Activated naive CD8-positive, alpha-beta T cell (primary cell): ENCODE measurements at regions not wholly inside any gene's neighbourhood (a gene's known extent, or its start where the extent isn't known, plus 50 kb on each side); places are given as distances from the start of the nearest gene placed in this dataset.

Experiments
- H3K27ac Mint-ChIP-seq: one replicate; pipeline ENCODE4 v1.8.0; 2021; ENCODE audit warnings: mixed read lengths
- H3K27me3 Mint-ChIP-seq: one replicate; pipeline ENCODE4 v1.8.0; 2021; ENCODE audit warnings: mixed read lengths
- H3K36me3 Mint-ChIP-seq: one replicate; pipeline ENCODE4 v1.8.0; 2021; ENCODE audit warnings: mixed read lengths
- H3K4me1 Mint-ChIP-seq: one replicate; pipeline ENCODE4 v1.8.0; 2021; ENCODE audit warnings: low read depth, mixed read lengths
- H3K4me3 Mint-ChIP-seq: one replicate; pipeline ENCODE4 v1.8.0; 2021; ENCODE audit warnings: mild to moderate bottlenecking, mixed read lengths
- H3K9me3 Mint-ChIP-seq: one replicate; pipeline ENCODE4 v1.8.0; 2021; ENCODE audit warnings: low read depth, mixed read lengths

GRCh38 chr12:93073324-93073723 is 144.2 kb upstream of the EEA1 start:
- no peak overlapping the region for H3K27ac Mint-ChIP-seq
- no peak overlapping the region for H3K4me3 Mint-ChIP-seq
- no peaks in the 10 kb centered on the region for H3K9me3 Mint-ChIP-seq
- H3K4me1 Mint-ChIP-seq = no peaks in the 10 kb centered on the region
- peaks cover 5% of the 10 kb centered on the region for H3K27me3 Mint-ChIP-seq
- H3K36me3 Mint-ChIP-seq = no peaks in the 10 kb centered on the region

GRCh38 chr12:93078059-93078458 is 149.0 kb upstream of the EEA1 start:
- Mint-ChIP-seq H3K4me3 (no peak overlapping the region), H3K4me1 (no peaks in the 10 kb centered on the region), H3K36me3 (no peaks in the 10 kb centered on the region), H3K9me3 (no peaks in the 10 kb centered on the region), H3K27me3 (peaks cover 3% of the 10 kb centered on the region), H3K27ac (no peak overlapping the region)

- H3K9me3 Mint-ChIP-seq = no peaks in the 10 kb centered on the region
- H3K36me3 Mint-ChIP-seq = no peaks in the 10 kb centered on the region
- H3K4me1 Mint-ChIP-seq = no peaks in the 10 kb centered on the region
- no peak overlapping the region for H3K4me3 Mint-ChIP-seq
- H3K27ac Mint-ChIP-seq = no peak overlapping the region
- H3K27me3 Mint-ChIP-seq = peaks cover 3% of the 10 kb centered on the region
Observed at GRCh38 chr12:93078577-93078976, 149.5 kb upstream of the EEA1 start.

GRCh38 chr12:93079271-93079670 is 150.2 kb upstream of the EEA1 start:
- peaks cover 3% of the 10 kb centered on the region for H3K27me3 Mint-ChIP-seq
- no peaks in the 10 kb centered on the region for H3K4me1 Mint-ChIP-seq
- H3K36me3 Mint-ChIP-seq = no peaks in the 10 kb centered on the region
- H3K27ac Mint-ChIP-seq = no peak overlapping the region
- no peak overlapping the region for H3K4me3 Mint-ChIP-seq
- no peaks in the 10 kb centered on the region for H3K9me3 Mint-ChIP-seq

DNA sequence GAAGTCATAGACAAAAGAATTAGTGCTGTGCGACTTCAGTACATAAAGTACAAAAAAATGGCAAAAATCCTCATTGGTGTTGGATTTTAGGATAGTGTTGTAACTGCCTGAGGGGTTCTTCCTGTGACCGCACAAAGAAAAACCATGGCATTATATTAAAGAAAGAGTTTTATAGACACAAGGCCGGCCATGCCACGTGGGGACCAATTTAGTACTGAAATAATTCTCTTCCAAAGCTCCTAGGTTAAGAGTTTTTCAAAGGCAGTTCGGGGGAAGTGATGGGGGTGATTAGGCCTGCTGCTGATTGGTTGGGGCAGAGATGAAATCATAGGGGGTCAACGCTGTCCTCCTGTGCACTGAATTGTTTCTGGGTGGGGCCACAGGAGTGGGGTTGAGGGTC is 150.9 kb upstream of the EEA1 start:
- Mint-ChIP-seq H3K27ac (no peak overlapping the region), H3K27me3 (peaks cover 3% of the 10 kb centered on the region)

GRCh38 chr12:93080452-93080851 is 151.4 kb upstream of the EEA1 start:
- no peaks in the 10 kb centered on the region for H3K9me3 Mint-ChIP-seq
- H3K4me3 Mint-ChIP-seq = no peak overlapping the region
- no peaks in the 10 kb centered on the region for H3K4me1 Mint-ChIP-seq
- H3K27ac Mint-ChIP-seq = no peak overlapping the region
- H3K36me3 Mint-ChIP-seq = no peaks in the 10 kb centered on the region
- H3K27me3 Mint-ChIP-seq = peaks cover 3% of the 10 kb centered on the region

More for the DNA sequence above, 150.9 kb upstream of the EEA1 start:
- H3K9me3 Mint-ChIP-seq = no peaks in the 10 kb centered on the region
- no peaks in the 10 kb centered on the region for H3K4me1 Mint-ChIP-seq
- H3K36me3 Mint-ChIP-seq = no peaks in the 10 kb centered on the region
- no peak overlapping the region for H3K4me3 Mint-ChIP-seq

- peaks cover 1% of the 10 kb centered on the region for H3K36me3 Mint-ChIP-seq
- H3K4me3 Mint-ChIP-seq = no peak overlapping the region
- H3K9me3 Mint-ChIP-seq = peaks cover under 1% of the 10 kb centered on the region
- H3K27me3 Mint-ChIP-seq = peaks cover under 1% of the 10 kb centered on the region
- H3K4me1 Mint-ChIP-seq = no peaks in the 10 kb centered on the region
- H3K27ac Mint-ChIP-seq = no peak overlapping the region
Observed at GRCh38 chr12:93080994-93081809, 152.1 kb upstream of the EEA1 start.

DNA sequence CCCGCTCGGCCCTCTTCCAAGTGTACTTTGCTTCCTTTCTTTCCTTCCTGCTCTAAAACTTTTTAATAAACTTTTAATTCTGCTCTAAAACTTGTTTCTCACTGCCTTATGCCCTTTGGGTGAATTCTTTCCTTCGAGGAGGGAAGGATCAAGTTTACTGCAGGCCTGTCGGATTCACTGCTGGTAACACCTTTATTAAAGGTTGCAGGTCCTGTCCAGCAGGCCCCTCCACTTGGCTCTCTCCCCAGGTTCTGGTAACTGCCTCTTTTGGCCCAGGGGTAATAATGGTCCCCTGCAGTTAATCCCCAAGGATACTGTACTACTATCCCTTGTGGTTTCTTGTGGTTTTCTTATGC is 152.7 kb upstream of the EEA1 start:
- peaks cover 3% of the 10 kb centered on the region for H3K36me3 Mint-ChIP-seq
- H3K4me3 Mint-ChIP-seq = no peak overlapping the region
- H3K27ac Mint-ChIP-seq = no peak overlapping the region
- H3K4me1 Mint-ChIP-seq = no peaks in the 10 kb centered on the region
- peaks cover 6% of the 10 kb centered on the region for H3K9me3 Mint-ChIP-seq
- H3K27me3 Mint-ChIP-seq = no peaks in the 10 kb centered on the region

DNA sequence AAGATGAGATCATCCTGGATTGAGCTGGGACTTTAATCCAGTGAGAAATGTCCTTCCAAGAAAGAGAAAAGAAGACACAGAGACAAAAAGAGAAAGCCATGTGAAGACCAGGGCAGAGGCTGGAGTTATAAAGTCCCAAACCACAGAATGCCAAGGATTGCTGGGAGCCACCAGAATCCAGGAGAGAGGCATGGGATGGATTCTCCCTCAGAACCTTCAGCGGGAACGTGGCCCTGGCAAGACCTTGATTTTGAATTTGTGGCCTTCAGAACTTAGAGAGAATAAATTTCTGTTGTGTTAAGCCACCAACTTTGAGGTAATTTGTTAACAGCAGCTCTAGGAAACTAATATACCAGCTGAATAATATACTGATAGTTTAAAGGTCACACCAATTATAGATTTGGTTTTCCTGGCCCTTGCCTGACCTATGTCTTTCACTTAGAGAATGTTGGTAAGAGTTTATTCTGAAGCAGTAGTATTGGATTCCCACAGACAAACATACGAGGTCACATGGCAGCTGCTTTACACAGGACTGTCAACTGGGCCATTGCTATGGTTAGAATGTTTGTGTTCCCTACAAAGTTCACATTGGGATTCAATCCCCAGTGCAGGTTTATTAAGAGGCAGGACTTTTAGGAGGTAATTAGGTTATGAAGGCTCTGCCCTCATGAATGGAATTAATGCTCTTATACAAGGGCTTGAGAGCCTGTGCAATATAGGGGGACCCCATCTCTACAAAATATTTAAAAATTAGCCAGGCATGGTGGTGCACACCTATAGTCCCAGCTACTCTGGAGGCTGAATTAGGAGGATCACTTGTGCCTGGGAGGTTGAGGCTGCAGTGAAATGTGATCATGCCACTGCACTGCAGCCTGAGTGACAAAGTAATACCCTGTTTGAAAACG is 156.5 kb upstream of the EEA1 start:
- H3K4me3 Mint-ChIP-seq = no peak overlapping the region
- peaks cover 5% of the 10 kb centered on the region for H3K36me3 Mint-ChIP-seq
- no peak overlapping the region for H3K27ac Mint-ChIP-seq

DNA sequence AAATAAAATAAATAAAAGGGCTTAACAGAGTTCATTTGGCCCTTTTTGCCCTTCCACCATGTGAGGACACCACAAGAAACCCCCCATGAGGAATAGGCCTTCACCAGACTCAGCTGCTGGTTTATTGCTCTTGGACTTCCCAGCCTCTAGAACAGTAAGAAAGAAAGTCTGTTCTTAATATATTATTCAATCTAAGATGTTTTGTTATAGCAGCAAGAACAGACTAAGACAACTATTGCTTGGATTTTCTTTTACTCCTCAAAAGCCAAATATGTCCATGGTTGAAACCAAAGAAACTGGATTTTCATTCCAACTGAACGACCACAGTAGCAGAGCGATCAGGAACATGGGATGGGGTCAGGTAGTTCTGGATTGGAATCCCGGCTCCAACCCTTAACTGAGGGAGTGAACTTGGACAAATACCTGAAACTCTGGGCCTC is 157.2 kb upstream of the EEA1 start:
- H3K4me3 Mint-ChIP-seq = no peak overlapping the region
- peaks cover 5% of the 10 kb centered on the region for H3K36me3 Mint-ChIP-seq
- no peak overlapping the region for H3K27ac Mint-ChIP-seq
- H3K27me3 Mint-ChIP-seq = no peaks in the 10 kb centered on the region
- H3K4me1 Mint-ChIP-seq = peaks cover 16% of the 10 kb centered on the region
- H3K9me3 Mint-ChIP-seq = peaks cover 6% of the 10 kb centered on the region

More for the DNA sequence above, 156.5 kb upstream of the EEA1 start:
- H3K4me1 Mint-ChIP-seq = peaks cover 9% of the 10 kb centered on the region
- peaks cover 6% of the 10 kb centered on the region for H3K9me3 Mint-ChIP-seq
- no peaks in the 10 kb centered on the region for H3K27me3 Mint-ChIP-seq

DNA sequence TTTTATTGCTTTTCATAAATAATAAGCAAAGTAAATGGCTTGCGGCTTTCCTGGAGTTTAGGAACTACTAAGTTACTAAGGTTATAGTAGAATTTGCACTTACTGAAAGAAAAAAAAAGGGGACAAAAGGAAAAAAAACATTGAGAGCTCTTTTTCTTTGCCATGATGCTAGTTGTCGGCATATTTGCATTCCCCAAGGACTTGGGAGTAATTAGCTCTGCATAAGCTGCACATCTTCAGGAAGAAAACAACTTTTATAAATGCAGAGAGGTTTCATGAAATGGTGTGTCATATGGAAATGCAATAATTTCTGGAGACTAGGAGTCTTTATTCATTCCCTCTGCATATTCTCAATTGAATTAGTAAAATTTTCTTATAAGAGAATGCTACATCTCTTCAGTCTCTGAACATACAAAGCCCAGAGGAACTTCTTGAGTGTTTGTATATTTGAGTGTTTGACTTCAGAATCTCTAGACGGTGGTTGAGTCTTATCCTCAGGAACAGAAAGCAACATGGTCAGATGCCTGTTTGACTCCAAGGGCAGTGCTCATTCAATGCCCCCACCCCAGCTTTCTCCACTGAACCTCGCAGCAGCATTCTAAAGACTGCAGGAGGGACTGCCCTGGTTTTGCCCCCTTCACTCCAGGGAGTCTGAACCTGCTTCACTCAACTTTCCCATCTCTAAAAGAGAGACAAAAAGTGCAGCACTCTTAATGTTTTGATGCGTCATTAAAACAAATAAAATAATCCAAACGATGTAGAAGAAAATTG is 158.9 kb upstream of the EEA1 start:
- peaks cover 17% of the 10 kb centered on the region for H3K4me1 Mint-ChIP-seq
- no peak overlapping the region for H3K4me3 Mint-ChIP-seq
- no peak overlapping the region for H3K27ac Mint-ChIP-seq
- H3K36me3 Mint-ChIP-seq = peaks cover 5% of the 10 kb centered on the region
- H3K9me3 Mint-ChIP-seq = peaks cover 6% of the 10 kb centered on the region
- H3K27me3 Mint-ChIP-seq = no peaks in the 10 kb centered on the region

DNA sequence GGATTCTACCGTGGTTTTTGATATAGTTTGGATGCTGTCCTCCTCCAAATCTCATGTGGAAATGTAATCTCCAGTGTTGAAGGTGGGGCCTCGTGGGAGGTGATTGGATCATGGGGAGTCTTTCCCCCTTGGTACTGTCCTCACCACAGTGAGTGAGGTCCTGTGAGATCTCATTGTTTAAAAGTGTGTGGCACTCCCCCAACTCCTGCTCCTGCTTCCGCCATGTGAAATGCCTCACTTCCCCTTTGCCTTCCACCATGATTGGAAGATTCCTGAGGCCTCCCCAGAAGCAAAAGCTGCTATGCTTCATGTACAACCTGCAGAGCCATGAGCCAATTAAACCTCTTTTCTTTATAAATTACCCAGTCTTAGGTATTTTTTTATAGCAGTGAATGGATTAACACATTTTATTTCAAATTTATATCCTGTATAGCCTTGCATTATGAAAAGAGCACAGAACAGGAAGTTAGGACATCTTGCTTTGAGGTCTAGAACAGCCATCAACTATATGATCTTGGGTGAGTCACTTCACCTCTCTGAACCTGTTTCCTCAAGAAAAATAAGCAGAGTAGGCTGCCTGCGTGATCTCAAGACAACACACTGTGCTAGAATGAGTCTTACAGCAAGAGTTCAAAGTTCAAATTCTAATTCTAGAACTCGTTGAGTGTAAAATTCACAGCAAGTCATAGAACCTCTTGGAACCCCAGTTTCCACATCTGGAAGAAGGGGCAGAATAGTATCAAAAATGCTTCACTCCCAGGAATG is 160.9 kb upstream of the EEA1 start:
- H3K4me1 Mint-ChIP-seq = peaks cover 18% of the 10 kb centered on the region
- H3K27me3 Mint-ChIP-seq = no peaks in the 10 kb centered on the region
- H3K4me3 Mint-ChIP-seq = no peak overlapping the region

DNA sequence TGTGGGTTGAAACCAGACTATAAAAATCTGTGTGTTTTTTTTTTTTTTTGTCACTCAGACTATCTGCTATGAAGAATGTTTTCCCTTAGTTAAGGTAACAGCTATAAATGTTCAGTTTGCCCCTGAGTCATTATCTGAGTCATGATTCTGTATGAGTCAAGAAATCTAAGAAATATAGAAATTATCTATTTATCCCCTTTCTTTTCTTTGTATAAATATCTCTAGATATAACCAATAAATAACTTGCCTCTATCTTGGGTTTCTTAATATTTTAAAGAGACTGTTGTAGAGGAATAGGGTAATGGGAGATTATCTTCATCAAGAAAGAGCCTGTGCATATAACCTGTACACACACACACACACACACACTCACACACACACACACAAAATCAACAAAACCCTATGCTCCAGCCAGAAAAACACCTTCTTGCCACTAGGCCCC is 161.7 kb upstream of the EEA1 start:
- H3K4me3 Mint-ChIP-seq = no peak overlapping the region
- peaks cover 5% of the 10 kb centered on the region for H3K36me3 Mint-ChIP-seq
- H3K27me3 Mint-ChIP-seq = no peaks in the 10 kb centered on the region
- peaks cover 20% of the 10 kb centered on the region for H3K4me1 Mint-ChIP-seq
- H3K27ac Mint-ChIP-seq = peak overlapping the region; percentile 71
- H3K9me3 Mint-ChIP-seq = peaks cover 6% of the 10 kb centered on the region

More for the DNA sequence above, 160.9 kb upstream of the EEA1 start:
- Mint-ChIP-seq H3K9me3 (peaks cover 6% of the 10 kb centered on the region), H3K27ac (peak overlapping the region; percentile 85), H3K36me3 (peaks cover 5% of the 10 kb centered on the region)
